HG02938 (cell line): ENCODE measurements at regions not wholly inside any gene's neighbourhood (a gene's known extent, or its start where the extent isn't known, plus 50 kb on each side); places are given as distances from the start of the nearest gene placed in this dataset.

Experiments used
- ATAC-seq: cut with Tn5 transposase; IDR thresholded peaks from one replicate; pipeline ENCODE4 v1.9.1; 2021; ENCODE audit warnings: mild to moderate bottlenecking, moderate library complexity; ENCODE audit not compliant: unreplicated experiment

DNA sequence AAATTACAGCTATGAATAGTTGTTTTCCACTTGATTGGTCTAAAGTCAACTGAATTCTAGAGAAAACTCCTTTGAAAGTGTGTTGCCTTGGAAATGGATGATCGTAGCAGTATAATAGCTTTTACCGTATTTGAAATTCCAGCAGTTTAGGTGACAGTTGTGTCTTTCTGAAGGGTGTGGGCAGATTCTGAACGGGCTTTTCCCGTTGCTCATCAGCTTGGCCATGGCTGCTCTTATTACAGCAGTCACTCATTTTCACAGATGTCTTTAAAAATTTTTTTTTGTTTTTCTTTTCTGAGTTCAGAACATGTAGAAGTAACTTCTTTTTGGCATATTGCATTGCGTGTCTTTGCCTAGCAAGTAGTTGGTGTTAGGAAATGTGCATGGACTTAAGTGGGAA lies 69.6 kb upstream of the SLC4A4 start:
- no peak for ATAC-seq

DNA sequence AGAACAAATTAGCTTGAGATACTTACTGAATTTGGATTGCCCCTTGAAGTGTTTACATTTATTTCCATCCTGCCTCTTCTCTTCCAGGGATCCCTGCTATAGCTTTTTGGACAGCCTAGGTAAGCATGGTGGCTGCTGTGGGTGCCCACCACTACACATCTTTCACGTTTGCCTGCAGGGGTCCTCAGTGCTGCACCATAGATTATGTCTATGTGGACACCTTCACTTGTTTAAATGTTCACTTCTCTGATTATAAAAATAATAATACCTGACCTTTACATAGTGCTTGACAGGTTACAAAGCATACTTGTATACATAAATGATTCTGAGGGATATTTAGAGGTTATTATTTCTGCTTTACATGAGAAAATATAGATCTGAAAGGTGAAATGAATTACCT lies 67.9 kb upstream of the SLC4A4 start:
- ATAC-seq = peak; percentile 57

GRCh38 chr4:71272976-71273375 lies 65.8 kb upstream of the SLC4A4 start:
- no peak for ATAC-seq

DNA sequence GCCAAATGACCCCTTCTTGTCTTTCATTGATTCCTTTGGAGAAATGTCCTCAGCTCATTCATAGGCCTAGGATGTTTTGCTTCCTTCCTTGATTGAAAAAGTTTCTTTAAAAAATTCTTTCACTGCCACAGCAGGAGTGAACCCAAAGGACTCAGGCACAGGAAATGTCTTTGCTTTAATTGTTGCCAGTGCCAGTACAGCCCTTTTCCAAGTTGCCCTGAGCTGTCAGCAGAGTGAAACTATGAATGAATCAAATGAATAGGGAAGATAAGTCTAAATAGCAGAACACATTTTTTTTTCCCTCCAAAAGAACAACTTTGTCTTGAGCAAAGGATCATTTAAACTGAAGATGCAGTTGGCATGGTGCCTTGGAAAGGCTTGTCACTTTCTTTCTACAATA lies 63.8 kb upstream of the SLC4A4 start:
- no peak for ATAC-seq

- no peak for ATAC-seq
Observed at GRCh38 chr4:71275570-71275969, 63.2 kb upstream of the SLC4A4 start.

GRCh38 chr4:71277353-71277752 lies 61.5 kb upstream of the SLC4A4 start:
- ATAC-seq = no peak

- no peak for ATAC-seq
Observed at GRCh38 chr4:71283642-71284257, 55.1 kb upstream of the SLC4A4 start.

- no peak for ATAC-seq
Observed at GRCh38 chr4:71287305-71287704, 51.5 kb upstream of the SLC4A4 start.

DNA sequence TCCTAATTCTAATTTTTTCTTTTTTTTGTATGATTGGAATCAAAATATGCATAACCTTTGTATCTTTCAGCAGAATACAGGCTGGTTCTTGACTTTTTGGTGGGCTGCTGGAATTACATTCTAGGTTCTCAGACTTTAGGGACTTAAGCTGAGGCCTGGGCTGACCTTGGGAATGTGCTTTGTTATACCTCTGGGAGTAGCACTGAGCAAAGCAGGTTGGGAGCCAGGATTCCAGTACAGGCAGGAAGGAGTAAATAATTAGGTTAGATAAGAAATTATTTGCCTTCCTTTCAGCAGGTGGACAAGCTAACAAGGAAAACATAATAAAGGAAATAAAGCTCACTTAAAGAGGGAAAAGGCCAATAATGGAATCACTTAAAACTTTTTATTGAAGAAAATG lies 49.9 kb upstream of the SLC4A4 start:
- ATAC-seq = no peak
